Common myeloid progenitor, CD34-positive (primary cell): ENCODE measurements at regions not wholly inside any gene's neighbourhood (a gene's known extent, or its start where the extent isn't known, plus 50 kb on each side); places are given as distances from the start of the nearest gene placed in this dataset.

Source experiments
- CTCF ChIA-PET: fragments of 350-600 bp; sonication (Branson Sonifier 250); formaldehyde crosslinking; loops from one replicate; lab custom pipeline; 2021; ENCODE audit warnings: antibody characterized with exemption; lab: Charles Lee
- POLR2A ChIA-PET: fragments of 350-600 bp; sonication (Branson Sonifier 250); formaldehyde crosslinking; loops from one replicate; lab custom pipeline; 2021; ENCODE audit warnings: antibody characterized with exemption; lab: Charles Lee
- DNase-seq, 3 donors: peaks; one replicate each; pipeline versions ENCODE4 v3.0.0 to v3.0.0-alpha.2; 2013
- H3K27ac ChIP-seq, 2 experiments: 1 replicate in 1 of 2; 2 replicates in 1 of 2; pipeline ENCODE4 v1.7.0; 2013; ENCODE audit warnings: inconsistent platforms in 2 of 2, low read length in 2 of 2, mild to moderate bottlenecking in 2 of 2, low read depth in 1 of 2, moderate library complexity in 1 of 2; ENCODE audit not compliant: severe bottlenecking in 2 of 2, insufficient read depth in 1 of 2, poor library complexity in 1 of 2
- H3K27me3 ChIP-seq, 5 experiments: replicated peaks in 2 of 5; 1 replicate in 3 of 5; 2 replicates in 2 of 5; pipeline versions ENCODE4 v1.6.1 to v1.7.0; 2013; ENCODE audit warnings: low read length in 4 of 5, mild to moderate bottlenecking in 2 of 5, moderate library complexity in 2 of 5, inconsistent platforms in 1 of 5; ENCODE audit not compliant: insufficient read depth in 5 of 5, control insufficient read depth in 4 of 5
- H3K36me3 ChIP-seq, 4 experiments: 1 replicate in 2 of 4; 2 replicates in 2 of 4; pipeline versions ENCODE4 v1.6.1 to v1.7.0; 2013; ENCODE audit warnings: low read length in 3 of 4, control low read depth in 1 of 4, mild to moderate bottlenecking in 1 of 4; ENCODE audit not compliant: control insufficient read depth in 4 of 4, insufficient read depth in 4 of 4
- H3K4me1 ChIP-seq, 4 experiments: 1 replicate in 3 of 4; 2 replicates in 1 of 4; pipeline versions ENCODE4 v1.6.1 to v1.7.1; 2013; ENCODE audit warnings: low read length in 3 of 4, mild to moderate bottlenecking in 3 of 4, control low read depth in 1 of 4, inconsistent platforms in 1 of 4, moderate library complexity in 1 of 4; ENCODE audit not compliant: control insufficient read depth in 4 of 4, insufficient read depth in 4 of 4; ENCODE audit errors: control extremely low read depth in 1 of 4
- H3K4me3 ChIP-seq, 7 experiments: 1 replicate in 4 of 7; 2 replicates in 3 of 7; pipeline versions ENCODE4 v1.5.1 to v1.7.0; 2013; ENCODE audit warnings: mild to moderate bottlenecking in 7 of 7, low read length in 6 of 7, moderate library complexity in 6 of 7, inconsistent platforms in 2 of 7, low read depth in 2 of 7, control low read depth in 1 of 7; ENCODE audit not compliant: insufficient read depth in 4 of 7, control insufficient read depth in 1 of 7; ENCODE audit errors: extremely low read depth in 1 of 7
- H3K9me3 ChIP-seq, 5 experiments: 1 replicate in 4 of 5; 2 replicates in 1 of 5; pipeline versions ENCODE4 v1.6.1 to v1.7.1; 2013; ENCODE audit warnings: low read length in 4 of 5, mild to moderate bottlenecking in 2 of 5, inconsistent platforms in 1 of 5, low read depth in 1 of 5, moderate library complexity in 1 of 5; ENCODE audit not compliant: control insufficient read depth in 4 of 5, insufficient read depth in 2 of 5; ENCODE audit errors: control extremely low read depth in 1 of 5
- WGBS: methylation state at CpG from one replicate; pipeline ENCODE4 v1.1.5; 2013; ENCODE audit not compliant: insufficient coverage; 5-methylcytosine and 5-hydroxymethylcytosine counted together

DNA sequence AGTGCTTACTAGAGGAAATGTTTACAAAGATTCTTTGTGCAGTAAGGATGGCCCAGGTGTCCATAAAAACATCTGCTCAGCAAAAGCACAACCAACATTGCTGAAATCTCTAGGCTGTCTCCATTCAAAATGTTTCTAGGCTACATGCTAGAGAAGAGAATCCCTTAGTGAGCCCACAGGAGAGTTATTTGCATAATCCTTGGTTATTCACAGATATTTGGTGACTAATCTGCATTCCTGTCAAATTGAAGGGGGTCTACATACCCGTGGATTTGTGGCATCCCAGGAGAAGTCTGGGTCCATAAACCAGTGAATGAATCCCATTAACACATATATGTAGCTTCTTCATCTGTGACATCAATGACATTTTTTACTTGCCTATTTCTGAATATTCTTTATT, 261.3 kb upstream of the ESRRG start:
- no peak for DNase-seq
- Histone ChIP-seq H3K36me3 (no peaks in the 10 kb centered on the region), H3K4me1 (no peaks in the 10 kb centered on the region), H3K9me3 (no peaks in the 10 kb centered on the region), H3K4me3 (no peak overlapping the region), H3K27ac (no peak overlapping the region), H3K27me3 (no peaks in the 10 kb centered on the region)
- WGBS, result no CpG with 5 or more reads among the region's 1 CpG
- CTCF ChIA-PET, result no interaction called here
- POLR2A ChIA-PET, result no interaction called here

DNA sequence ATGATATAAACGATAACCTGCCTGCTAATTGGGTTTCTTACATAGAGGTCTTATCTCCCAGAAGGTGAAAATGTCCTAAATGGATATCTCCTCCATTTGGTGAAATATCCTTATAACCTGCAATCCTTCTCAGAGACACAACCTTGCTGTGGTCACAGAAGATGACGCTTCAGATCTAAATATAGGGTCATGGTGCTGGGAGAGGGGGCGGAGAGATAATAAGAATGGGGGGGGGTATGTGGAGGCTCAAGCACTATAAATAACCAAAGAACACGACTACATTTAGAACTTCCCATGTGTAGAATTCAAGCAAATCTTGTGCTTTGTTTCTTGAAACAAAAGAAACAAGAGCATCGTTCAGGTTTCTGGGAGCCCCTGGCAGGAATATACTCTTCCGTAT, 260.6 kb upstream of the ESRRG start:
- no peak for DNase-seq
- Histone ChIP-seq H3K27me3 (no peaks in the 10 kb centered on the region), H3K4me3 (no peak overlapping the region), H3K4me1 (no peaks in the 10 kb centered on the region), H3K36me3 (no peaks in the 10 kb centered on the region), H3K27ac (no peak overlapping the region), H3K9me3 (no peaks in the 10 kb centered on the region)
- ChIA-PET CTCF (no interaction called here), POLR2A (no interaction called here)
- WGBS, result 78% methylated on average over 3 of the region's 6 CpGs

DNA sequence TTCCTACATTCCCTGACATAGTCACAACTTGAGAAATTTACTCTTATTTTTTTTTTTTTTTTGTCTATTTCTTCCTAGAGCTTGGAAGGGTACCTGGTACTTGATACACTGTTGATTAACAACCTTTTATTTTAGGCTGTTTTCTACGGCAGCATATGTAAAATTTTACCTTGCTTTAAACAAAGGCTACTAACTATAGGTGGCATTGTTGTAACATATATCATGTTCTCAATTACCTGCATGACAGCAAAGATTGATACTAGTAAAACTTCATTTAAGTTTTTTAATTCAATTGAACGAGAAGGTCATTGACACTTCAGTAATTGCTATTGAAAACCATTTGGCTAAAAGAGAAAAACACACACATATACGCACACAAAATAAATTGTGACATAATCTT, 238.3 kb upstream of the ESRRG start:
- H3K4me1 ChIP-seq, result no peaks in the 10 kb centered on the region
- no peaks in the 10 kb centered on the region for H3K36me3 ChIP-seq
- H3K27ac ChIP-seq, result no peak overlapping the region
- H3K9me3 ChIP-seq, result no peaks in the 10 kb centered on the region
- CTCF ChIA-PET, result no interaction called here
- no peak overlapping the region for H3K4me3 ChIP-seq
- 63% methylated on average over 1 of the region's 3 CpGs for WGBS
- POLR2A ChIA-PET, result no interaction called here
- DNase-seq, result no peak
- no peaks in the 10 kb centered on the region for H3K27me3 ChIP-seq

DNA sequence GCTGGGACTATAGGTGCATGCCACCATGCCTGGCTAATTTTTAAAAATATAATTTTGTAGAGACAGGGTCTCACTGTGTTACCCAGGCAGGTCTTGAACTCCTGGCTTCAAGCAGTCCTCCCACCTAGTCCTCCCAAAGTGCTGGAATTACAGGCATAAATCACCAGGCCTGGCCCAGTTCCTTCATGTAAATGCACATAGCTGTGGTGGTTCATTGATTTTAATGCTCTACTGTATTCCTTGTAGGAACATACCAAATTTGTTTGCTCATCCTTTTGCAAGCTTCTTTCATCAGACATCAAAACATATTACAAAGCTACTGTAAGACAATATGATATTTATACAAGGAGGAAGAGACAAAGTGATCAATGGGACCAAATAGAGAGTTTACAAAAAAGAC, 237.5 kb upstream of the ESRRG start:
- ChIA-PET POLR2A (no interaction called here), CTCF (no interaction called here)
- DNase-seq, result no peak
- Histone ChIP-seq H3K36me3 (no peaks in the 10 kb centered on the region), H3K27ac (no peak overlapping the region), H3K4me1 (no peaks in the 10 kb centered on the region), H3K4me3 (no peak overlapping the region), H3K9me3 (no peaks in the 10 kb centered on the region), H3K27me3 (no peaks in the 10 kb centered on the region)

GRCh38 chr1:216958569-216958968, 235.3 kb upstream of the ESRRG start:
- no peaks in the 10 kb centered on the region for H3K27me3 ChIP-seq
- CTCF ChIA-PET, result no interaction called here
- no peak overlapping the region for H3K27ac ChIP-seq

DNA sequence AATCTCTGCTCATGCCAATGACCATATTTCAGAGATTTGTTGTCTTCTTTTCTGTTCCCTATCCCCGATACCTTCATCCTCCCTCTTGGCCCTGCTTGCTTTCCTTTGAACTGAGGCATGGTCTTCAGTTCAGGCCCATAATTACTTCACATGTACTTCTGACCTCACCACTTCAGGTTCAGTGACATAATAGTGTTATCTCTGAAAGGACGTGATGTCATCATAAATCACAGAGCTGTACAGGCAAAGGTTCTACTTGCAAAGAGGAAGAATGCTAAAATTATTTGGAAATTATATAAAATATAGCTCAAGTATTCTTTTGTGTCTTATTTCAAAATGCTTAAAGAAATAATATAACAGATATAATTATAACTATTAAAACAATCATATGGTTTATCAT, 230.3 kb upstream of the ESRRG start:
- Histone ChIP-seq H3K27ac (no peak overlapping the region), H3K27me3 (no peaks in the 10 kb centered on the region), H3K4me3 (no peak overlapping the region), H3K4me1 (no peaks in the 10 kb centered on the region), H3K36me3 (no peaks in the 10 kb centered on the region), H3K9me3 (no peaks in the 10 kb centered on the region)
- WGBS, result 90% methylated on average over 1 of the region's 2 CpGs
- POLR2A ChIA-PET, result no interaction called here
- CTCF ChIA-PET, result no interaction called here
- no peak for DNase-seq

More at GRCh38 chr1:216958569-216958968, 235.3 kb upstream of the ESRRG start:
- H3K4me1 ChIP-seq, result no peaks in the 10 kb centered on the region
- H3K9me3 ChIP-seq, result no peaks in the 10 kb centered on the region
- no peak for DNase-seq
- POLR2A ChIA-PET, result no interaction called here
- no peaks in the 10 kb centered on the region for H3K36me3 ChIP-seq
- no peak overlapping the region for H3K4me3 ChIP-seq
- 97% methylated on average over 3 of the region's 4 CpGs for WGBS

GRCh38 chr1:216952864-216953263, 229.6 kb upstream of the ESRRG start:
- 89% methylated on average over 4 of the region's 6 CpGs for WGBS
- ChIA-PET CTCF (no interaction called here), POLR2A (no interaction called here)
- no peak for DNase-seq
- H3K36me3 ChIP-seq, result no peaks in the 10 kb centered on the region
- H3K27me3 ChIP-seq, result no peaks in the 10 kb centered on the region
- H3K9me3 ChIP-seq, result no peaks in the 10 kb centered on the region
- no peaks in the 10 kb centered on the region for H3K4me1 ChIP-seq
- H3K4me3 ChIP-seq, result no peak overlapping the region
- H3K27ac ChIP-seq, result no peak overlapping the region
